ENCODE measurements at regions not wholly inside any gene's neighbourhood (a gene's known extent, or its start where the extent isn't known, plus 50 kb on each side); places are given as distances from the start of the nearest gene placed in this dataset.

GRCh38 chr3:124593442-124593829 is 136.8 kb upstream of the UMPS start:
- no peak for DNase-seq
- H3K9me3 ChIP-seq: no peaks in the 10 kb centered on the region
- no peaks in the 10 kb centered on the region for H3K27me3 ChIP-seq
- WGBS, 3 donors: 79 to 86% (median 79%) methylated on average over 2 of the region's 2 CpGs
- no peaks in the 10 kb centered on the region for H3K36me3 ChIP-seq
- H3K4me3 ChIP-seq: no peak overlapping the region
- no peak overlapping the region for H3K27ac ChIP-seq
- intact Hi-C loops (cut with DNase I): no loop called here
- TF ChIP-seq POLR2A (IDR thresholded peaks at IDR 0.05): no peak
- TF ChIP-seq CTCF (IDR thresholded peaks at IDR 0.05): no peak
- TF ChIP-seq EP300 (IDR thresholded peaks at IDR 0.05): no peak
- no peaks in the 10 kb centered on the region for H3K4me1 ChIP-seq (ENCODE audit: insufficient read depth)

GRCh38 chr3:124594581-124594980 is 135.7 kb upstream of the UMPS start:
- intact Hi-C loops (cut with DNase I): no loop called here
- Histone ChIP-seq H3K9me3 (no peaks in the 10 kb centered on the region), H3K27me3 (no peaks in the 10 kb centered on the region), H3K36me3 (no peaks in the 10 kb centered on the region), H3K4me3 (no peak overlapping the region), H3K4me1 (ENCODE audit: insufficient read depth) (peaks cover 1% of the 10 kb centered on the region), H3K27ac (no peak overlapping the region)
- 93 to 100% (median 97%) methylated on average over 1 of the region's 1 CpG for WGBS, 3 donors
- no peak for DNase-seq
- no peak for TF ChIP-seq CTCF (IDR thresholded peaks at IDR 0.05)
- no peak for TF ChIP-seq EP300 (IDR thresholded peaks at IDR 0.05)
- no peak for TF ChIP-seq POLR2A (IDR thresholded peaks at IDR 0.05)

GRCh38 chr3:124597273-124597672 is 133.0 kb upstream of the UMPS start:
- Histone ChIP-seq H3K9me3 (no peaks in the 10 kb centered on the region), H3K27me3 (no peaks in the 10 kb centered on the region), H3K4me3 (no peak overlapping the region), H3K27ac (no peak overlapping the region), H3K36me3 (no peaks in the 10 kb centered on the region), H3K4me1 (ENCODE audit: insufficient read depth) (peaks cover 1% of the 10 kb centered on the region)
- no peak for TF ChIP-seq EP300 (IDR thresholded peaks at IDR 0.05)
- no peak for TF ChIP-seq CTCF (IDR thresholded peaks at IDR 0.05)
- no peak for TF ChIP-seq POLR2A (IDR thresholded peaks at IDR 0.05)
- intact Hi-C loops (cut with DNase I): no loop called here
- no peak for DNase-seq
- 58 to 69% (median 64%) methylated on average over 3 of the region's 3 CpGs for WGBS, 3 donors

GRCh38 chr3:124597979-124598378 is 132.3 kb upstream of the UMPS start:
- H3K27ac ChIP-seq: no peak overlapping the region
- TF ChIP-seq EP300 (IDR thresholded peaks at IDR 0.05) (no peak), POLR2A (IDR thresholded peaks at IDR 0.05) (no peak), CTCF (IDR thresholded peaks at IDR 0.05) (no peak)
- no peaks in the 10 kb centered on the region for H3K9me3 ChIP-seq
- DNase-seq: no peak
- peaks cover 1% of the 10 kb centered on the region for H3K4me1 ChIP-seq (ENCODE audit: insufficient read depth)
- no peaks in the 10 kb centered on the region for H3K27me3 ChIP-seq
- H3K36me3 ChIP-seq: no peaks in the 10 kb centered on the region
- H3K4me3 ChIP-seq: no peak overlapping the region
- intact Hi-C loops (cut with DNase I): no loop called here
- 77 to 89% (median 82%) methylated on average over 3 of the region's 3 CpGs for WGBS, 3 donors
